Mesodermal cell (in vitro differentiated cells): ENCODE measurements at regions not wholly inside any gene's neighbourhood (a gene's known extent, or its start where the extent isn't known, plus 50 kb on each side); places are given as distances from the start of the nearest gene placed in this dataset.

Source experiments
- H3K27ac ChIP-seq: 2 replicates; pipeline ENCODE4 v1.7.0; 2013; ENCODE audit warnings: mild to moderate bottlenecking, low read depth, low read length, moderate library complexity; ENCODE audit not compliant: severe bottlenecking
- H3K36me3 ChIP-seq: 2 replicates; pipeline ENCODE4 v1.7.1; 2013; ENCODE audit warnings: mild to moderate bottlenecking, low read length, moderate library complexity; ENCODE audit not compliant: control insufficient read depth, insufficient read depth
- H3K4me1 ChIP-seq: one replicate; pipeline ENCODE4 v1.7.1; 2013; ENCODE audit warnings: mild to moderate bottlenecking, low read length; ENCODE audit not compliant: insufficient read depth, control insufficient read depth, poor library complexity, severe bottlenecking
- H3K4me3 ChIP-seq: 2 replicates; pipeline ENCODE4 v1.7.0; 2013; ENCODE audit warnings: low read length, control low read depth, mild to moderate bottlenecking; ENCODE audit not compliant: insufficient read depth, poor library complexity, severe bottlenecking; ENCODE audit errors: extremely low read depth
- H3K9me3 ChIP-seq: 2 replicates; pipeline ENCODE4 v1.7.1; 2013; ENCODE audit warnings: mild to moderate bottlenecking, low read length, moderate library complexity; ENCODE audit not compliant: control insufficient read depth
- WGBS, 2 experiments: methylation state at CpG; one replicate each; pipeline ENCODE4 v1.1.5; 2013; ENCODE audit warnings: missing lambda C conversion rate in 2 of 2; ENCODE audit not compliant: insufficient coverage in 2 of 2; 5-methylcytosine and 5-hydroxymethylcytosine counted together

GRCh38 chr2:134200036-134200618 lies 53.7 kb upstream of the MGAT5 start:
- H3K27ac ChIP-seq = no peak overlapping the region
- no peak overlapping the region for H3K4me3 ChIP-seq
- no peaks in the 10 kb centered on the region for H3K9me3 ChIP-seq
- H3K4me1 ChIP-seq = peaks cover 12% of the 10 kb centered on the region
- no peaks in the 10 kb centered on the region for H3K36me3 ChIP-seq
- WGBS, 2 experiments = 88 to 100% methylated on average over 1 of the region's 4 CpGs

DNA sequence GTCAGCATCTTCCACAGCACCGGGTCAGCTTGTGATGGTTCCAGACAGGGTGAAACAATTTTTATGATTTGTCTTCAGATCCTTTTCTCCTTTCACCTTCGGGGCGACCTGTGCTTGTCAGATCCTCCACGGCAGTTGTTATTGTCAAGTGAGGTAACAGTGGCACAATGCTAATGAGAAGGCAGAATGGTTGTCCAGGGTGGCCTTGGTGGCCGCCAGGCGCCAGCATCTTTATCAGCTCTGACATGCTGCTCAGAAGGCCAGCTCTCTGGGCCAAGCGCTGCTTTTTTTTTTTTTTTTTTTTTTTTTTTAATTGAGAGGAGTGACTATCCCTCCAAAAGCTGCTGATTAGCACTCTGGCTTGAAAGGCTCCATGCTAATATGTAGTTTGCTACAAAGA lies 52.3 kb upstream of the MGAT5 start:
- no peak overlapping the region for H3K27ac ChIP-seq
- H3K36me3 ChIP-seq = no peaks in the 10 kb centered on the region
- no peak overlapping the region for H3K4me3 ChIP-seq
- WGBS, 2 experiments = 90 to 100% methylated on average over 2 to 4 of the region's 7 CpGs
- peaks cover 22% of the 10 kb centered on the region for H3K4me1 ChIP-seq
- H3K9me3 ChIP-seq = no peaks in the 10 kb centered on the region

- Histone ChIP-seq H3K4me1 (peaks cover 29% of the 10 kb centered on the region), H3K4me3 (no peak overlapping the region), H3K27ac (no peak overlapping the region), H3K9me3 (no peaks in the 10 kb centered on the region), H3K36me3 (no peaks in the 10 kb centered on the region)
- 69 to 74% methylated on average over 3 to 4 of the region's 4 CpGs for WGBS, 2 experiments
Observed at GRCh38 chr2:134202371-134202770, 51.5 kb upstream of the MGAT5 start.

GRCh38 chr2:134203175-134203574 lies 50.7 kb upstream of the MGAT5 start:
- Histone ChIP-seq H3K36me3 (no peaks in the 10 kb centered on the region), H3K4me1 (peaks cover 31% of the 10 kb centered on the region), H3K27ac (no peak overlapping the region), H3K9me3 (no peaks in the 10 kb centered on the region), H3K4me3 (no peak overlapping the region)
